Hepatocyte (in vitro differentiated cells): ENCODE measurements at regions not wholly inside any gene's neighbourhood (a gene's known extent, or its start where the extent isn't known, plus 50 kb on each side); places are given as distances from the start of the nearest gene placed in this dataset.

ENCODE experiments used
- DNase-seq: peaks from one replicate; pipeline ENCODE4 v3.0.0-alpha.2; 2016; ENCODE audit warnings: low spot score
- H2AFZ ChIP-seq: fragments of 200-600 bp; sonication (generic); 2 replicates; pipeline ENCODE4 v1.6.0; 2016; ENCODE audit warnings: antibody characterized with exemption, mild to moderate bottlenecking
- H3K27ac ChIP-seq: fragments of 200-600 bp; sonication (generic); 2 replicates; pipeline ENCODE4 v1.5.1; 2016; ENCODE audit warnings: mild to moderate bottlenecking
- H3K27me3 ChIP-seq: fragments of 200-600 bp; sonication (generic); 2 replicates; pipeline ENCODE4 v1.6.1; 2016
- H3K36me3 ChIP-seq: fragments of 200-600 bp; sonication (generic); replicated peaks from 2 replicates; pipeline ENCODE4 v1.5.1; 2016; ENCODE audit warnings: low read depth; ENCODE audit not compliant: insufficient read depth
- H3K4me1 ChIP-seq: fragments of 200-600 bp; sonication (generic); 2 replicates; pipeline ENCODE4 v1.5.1; 2016; ENCODE audit warnings: mild to moderate bottlenecking, moderate library complexity; ENCODE audit not compliant: insufficient read depth
- H3K4me2 ChIP-seq: fragments of 200-600 bp; sonication (generic); 2 replicates; pipeline ENCODE4 v1.6.0; 2016
- H3K4me3 ChIP-seq: fragments of 200-600 bp; sonication (generic); 2 replicates; pipeline ENCODE4 v1.5.1; 2016; ENCODE audit warnings: mild to moderate bottlenecking
- H3K79me2 ChIP-seq: fragments of 200-600 bp; sonication (generic); 2 replicates; pipeline ENCODE4 v1.6.0; 2017; ENCODE audit warnings: mild to moderate bottlenecking
- H3K9me2 ChIP-seq: fragments of 200-600 bp; sonication (generic); replicated peaks from 2 replicates; pipeline ENCODE4 v1.6.0; 2017; ENCODE audit warnings: mild to moderate bottlenecking; ENCODE audit not compliant: insufficient read depth
- H3K9me3 ChIP-seq: fragments of 200-600 bp; sonication (generic); 2 replicates; pipeline ENCODE4 v1.5.1; 2016; ENCODE audit warnings: low read depth, mild to moderate bottlenecking
- H4K20me1 ChIP-seq: fragments of 200-600 bp; sonication (generic); 2 replicates; pipeline ENCODE4 v1.6.0; 2016; ENCODE audit warnings: mild to moderate bottlenecking; ENCODE audit not compliant: insufficient read depth, poor library complexity, severe bottlenecking
- CTCF ChIP-seq: fragments of 200-600 bp; sonication (generic); IDR thresholded peaks from 2 replicates; pipeline ENCODE4 v1.5.1; 2016; ENCODE audit warnings: antibody characterized with exemption, mild to moderate bottlenecking; ENCODE audit not compliant: poor library complexity
- EZH2 ChIP-seq: fragments of 200-600 bp; sonication (generic); IDR thresholded peaks from 2 replicates; pipeline ENCODE4 v1.6.1; 2016; ENCODE audit warnings: antibody characterized with exemption, mild to moderate bottlenecking, borderline replicate concordance
- EZH2phosphoT487 ChIP-seq: fragments of 200-600 bp; sonication (generic); IDR thresholded peaks from one replicate; pipeline ENCODE4 v1.6.1; 2018; ENCODE audit warnings: antibody characterized with exemption, mild to moderate bottlenecking, low read depth, moderate library complexity; ENCODE audit not compliant: unreplicated experiment, severe bottlenecking
- WGBS: methylation state at CpG from one replicate; pipeline ENCODE4 v1.1.6; 2016; ENCODE audit warnings: low lambda C conversion rate; ENCODE audit errors: missing lambda C conversion rate; 5-methylcytosine and 5-hydroxymethylcytosine counted together

- no peaks in the 10 kb centered on the region for H3K36me3 ChIP-seq
- TF ChIP-seq EZH2 (no peak), EZH2phosphoT487 (no peak), CTCF (no peak)
Observed at GRCh38 chr6:155623450-155624178, 168.0 kb upstream of the NOX3 start.

GRCh38 chr6:155614606-155615005, 159.0 kb upstream of the NOX3 start:
- WGBS = 89% methylated on average over 4 of the region's 4 CpGs
- no peak overlapping the region for H3K27ac ChIP-seq
- H3K27me3 ChIP-seq = no peaks in the 10 kb centered on the region
- DNase-seq = no peak
- no peaks in the 10 kb centered on the region for H3K36me3 ChIP-seq
- H3K4me1 ChIP-seq = no peaks in the 10 kb centered on the region
- H4K20me1 ChIP-seq = no peaks in the 10 kb centered on the region
- H3K9me2 ChIP-seq = no peaks in the 10 kb centered on the region
- peaks cover 10% of the 10 kb centered on the region for H3K9me3 ChIP-seq
- H3K4me3 ChIP-seq = no peak overlapping the region
- no peak overlapping the region for H2AFZ ChIP-seq
- no peak overlapping the region for H3K4me2 ChIP-seq
- H3K79me2 ChIP-seq = no peaks in the 10 kb centered on the region
- no peak for TF ChIP-seq EZH2
- TF ChIP-seq CTCF = no peak
- no peak for TF ChIP-seq EZH2phosphoT487

More at GRCh38 chr6:155623450-155624178, 168.0 kb upstream of the NOX3 start:
- Histone ChIP-seq H3K4me3 (no peak overlapping the region), H3K27ac (no peak overlapping the region), H3K4me1 (no peaks in the 10 kb centered on the region), H2AFZ (no peak overlapping the region), H3K79me2 (no peaks in the 10 kb centered on the region), H3K9me2 (no peaks in the 10 kb centered on the region), H3K4me2 (no peak overlapping the region), H4K20me1 (no peaks in the 10 kb centered on the region), H3K9me3 (no peaks in the 10 kb centered on the region), H3K27me3 (no peaks in the 10 kb centered on the region)
- no peak for DNase-seq
- 64% methylated on average over 2 of the region's 2 CpGs for WGBS

- Histone ChIP-seq H3K4me1 (no peaks in the 10 kb centered on the region), H3K36me3 (no peaks in the 10 kb centered on the region), H3K79me2 (no peaks in the 10 kb centered on the region), H3K4me2 (no peak overlapping the region), H4K20me1 (no peaks in the 10 kb centered on the region), H3K4me3 (no peak overlapping the region), H3K27me3 (no peaks in the 10 kb centered on the region), H3K27ac (no peak overlapping the region), H2AFZ (no peak overlapping the region), H3K9me3 (peaks cover 10% of the 10 kb centered on the region), H3K9me2 (no peaks in the 10 kb centered on the region)
- no peak for DNase-seq
- TF ChIP-seq CTCF (no peak), EZH2phosphoT487 (no peak), EZH2 (no peak)
- whole genome bisulfite sequencing = 86% methylated on average over 1 of the region's 1 CpG
Observed at GRCh38 chr6:155611742-155612141, 156.1 kb upstream of the NOX3 start.
